GM21529 (cell line): ENCODE measurements at regions not wholly inside any gene's neighbourhood (a gene's known extent, or its start where the extent isn't known, plus 50 kb on each side); places are given as distances from the start of the nearest gene placed in this dataset.
"Not testable (repeated sequence)": the region's sequence is repeated elsewhere in the genome, so short reads cannot be mapped to it uniquely, and the experiment has no call there.

Source experiments
- ATAC-seq: cut with Tn5 transposase; IDR thresholded peaks from one replicate; pipeline ENCODE4 v1.9.1; 2021; ENCODE audit not compliant: unreplicated experiment

- no peak for ATAC-seq
Observed at GRCh38 chr4:147220833-147221232, 260.1 kb upstream of the EDNRA start.

DNA sequence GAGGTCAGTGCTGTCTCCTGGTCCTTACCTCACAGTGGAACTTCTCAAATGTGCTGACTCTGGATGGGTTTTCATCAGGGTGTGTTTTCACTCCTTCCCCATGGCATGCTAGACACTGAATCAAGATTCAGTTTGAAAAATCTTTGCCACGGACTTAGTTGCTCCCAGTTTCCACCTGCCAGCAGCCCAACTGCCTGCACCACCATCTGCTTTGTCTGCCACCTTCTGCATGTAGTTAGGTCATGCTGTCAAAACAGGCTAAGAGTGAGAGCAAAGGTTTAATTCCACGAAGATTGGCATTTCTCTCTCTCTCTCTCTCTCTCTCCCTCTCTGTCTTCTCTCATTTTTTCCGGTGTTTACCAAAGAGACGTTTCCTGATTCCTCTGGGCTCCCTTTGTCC is 258.0 kb upstream of the EDNRA start:
- no peak for ATAC-seq

DNA sequence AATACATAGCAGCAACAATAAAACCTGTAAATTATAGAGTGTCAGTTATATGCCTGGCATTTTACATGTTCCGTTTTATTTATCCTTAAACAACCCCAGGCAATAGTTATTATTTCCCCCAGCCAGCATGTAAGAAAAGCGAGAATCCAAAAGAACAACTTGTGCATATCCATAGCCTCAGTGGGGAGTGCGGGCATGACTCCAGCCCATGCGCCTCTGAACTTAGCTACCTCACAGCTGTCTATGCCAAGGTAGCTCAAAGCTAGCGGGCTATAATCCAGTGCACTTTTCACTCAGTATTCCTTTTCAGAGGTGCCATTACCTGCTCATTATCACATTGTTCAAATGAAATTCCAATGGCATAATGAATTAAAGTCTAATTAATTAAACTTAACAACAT is 257.3 kb upstream of the EDNRA start:
- ATAC-seq: no peak

GRCh38 chr4:147236806-147237205 is 244.1 kb upstream of the EDNRA start:
- no peak for ATAC-seq

DNA sequence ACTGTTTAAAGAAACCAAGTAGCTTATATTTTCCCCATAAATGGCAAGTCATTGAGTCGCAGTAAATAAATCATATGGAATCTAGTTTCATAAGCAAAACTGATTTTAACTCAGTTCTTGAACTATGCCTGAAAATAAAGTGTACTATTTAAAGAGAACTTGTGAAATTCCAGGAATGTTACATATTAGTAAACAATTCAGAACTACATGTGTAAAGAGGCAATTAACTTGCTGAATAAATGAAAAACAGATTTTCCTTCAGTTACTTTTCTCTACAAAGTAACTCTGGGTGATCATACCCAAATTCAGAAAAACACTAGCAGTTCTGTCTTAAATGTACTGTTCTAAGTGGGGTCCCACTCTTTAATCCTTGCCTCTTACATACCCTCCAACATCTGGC is 236.1 kb upstream of the EDNRA start:
- ATAC-seq: no peak

- no peak for ATAC-seq
Observed at GRCh38 chr4:147246096-147246495, 234.8 kb upstream of the EDNRA start.

DNA sequence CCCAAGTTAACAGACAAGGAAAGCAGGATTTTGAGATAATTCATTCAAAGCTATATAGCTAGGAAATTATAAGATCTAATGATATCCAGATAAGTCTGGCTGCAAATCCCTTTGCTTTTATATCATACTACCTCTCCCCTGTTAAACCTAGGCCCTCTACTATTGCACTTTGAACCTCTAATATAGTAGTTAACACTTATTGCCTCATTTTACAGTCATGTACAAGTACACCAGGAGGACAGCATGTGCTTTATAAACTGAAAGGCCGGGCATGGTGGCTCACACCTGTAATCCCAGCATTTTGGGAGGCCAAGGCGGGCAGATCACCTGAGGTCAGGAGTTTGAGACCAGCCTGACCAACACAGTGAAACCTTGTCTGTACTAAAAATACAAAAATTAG is 234.4 kb upstream of the EDNRA start:
- ATAC-seq: not testable (repeated sequence)

GRCh38 chr4:147247579-147247978 is 233.3 kb upstream of the EDNRA start:
- no peak for ATAC-seq

- ATAC-seq: no peak
Observed at GRCh38 chr4:147250062-147250461, 230.8 kb upstream of the EDNRA start.

GRCh38 chr4:147255268-147255667 is 225.6 kb upstream of the EDNRA start:
- ATAC-seq: not testable (repeated sequence)

- ATAC-seq: not testable (repeated sequence)
Observed at GRCh38 chr4:147259271-147259670, 221.6 kb upstream of the EDNRA start.

GRCh38 chr4:147284256-147284835 is 196.6 kb upstream of the EDNRA start:
- no peak for ATAC-seq

GRCh38 chr4:147284935-147285334 is 196.0 kb upstream of the EDNRA start:
- ATAC-seq: no peak

- no peak for ATAC-seq
Observed at GRCh38 chr4:147285751-147286150, 195.1 kb upstream of the EDNRA start.

DNA sequence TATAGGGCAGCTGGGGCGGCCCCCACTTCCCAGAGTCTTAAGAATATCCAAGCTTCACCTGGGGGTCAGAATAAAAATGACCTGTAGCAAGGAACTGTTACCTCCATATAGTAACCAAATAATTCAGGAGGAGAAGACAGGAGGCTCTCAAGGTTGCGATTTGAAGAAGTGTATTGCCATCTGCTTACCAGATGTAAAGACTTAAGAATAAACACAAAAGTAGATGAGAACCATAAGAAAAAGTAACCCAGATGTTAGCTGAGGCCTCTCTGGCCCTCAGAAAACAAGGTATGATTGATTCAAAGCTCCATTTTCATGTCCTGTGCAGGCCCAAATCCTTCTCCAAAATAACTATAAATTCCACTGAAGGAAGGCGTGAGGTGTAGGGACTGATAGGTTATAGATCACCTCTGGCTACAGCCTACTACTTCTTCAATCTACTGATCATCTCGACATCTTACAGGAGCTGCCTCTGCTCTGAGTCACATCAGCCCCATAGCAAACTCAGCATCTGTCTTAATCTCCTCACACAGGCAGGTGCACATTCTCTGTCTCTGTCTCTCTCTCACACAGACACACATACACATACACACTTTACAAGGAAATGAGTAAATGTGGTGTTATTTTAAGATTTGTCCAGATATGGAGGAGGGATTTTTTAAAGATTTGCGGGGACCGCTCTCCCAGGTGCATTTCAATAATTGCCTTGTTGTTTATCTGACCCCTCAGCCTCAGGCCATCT is 193.9 kb upstream of the EDNRA start:
- ATAC-seq: no peak

- no peak for ATAC-seq
Observed at GRCh38 chr4:147287588-147287890, 193.4 kb upstream of the EDNRA start.

DNA sequence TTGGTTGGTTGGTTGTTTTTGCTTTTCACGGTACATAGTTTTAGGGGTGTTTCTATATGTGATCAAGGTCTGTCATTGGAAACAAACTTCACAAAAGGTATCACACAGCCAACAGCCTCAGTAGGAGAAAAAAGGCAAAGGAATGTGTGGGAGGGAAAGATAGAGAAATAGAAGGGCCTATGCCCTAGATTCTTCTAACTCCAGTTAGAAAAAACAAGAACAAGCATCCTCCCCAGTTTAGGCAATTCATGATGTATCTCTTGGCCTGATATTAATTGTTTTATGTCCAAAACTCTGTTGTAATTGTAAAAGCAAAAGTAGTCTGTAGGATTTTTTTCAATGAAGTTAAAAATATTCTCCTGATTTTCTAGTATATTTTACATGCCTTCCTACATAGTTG is 192.4 kb upstream of the EDNRA start:
- no peak for ATAC-seq

GRCh38 chr4:147289181-147289580 is 191.7 kb upstream of the EDNRA start:
- ATAC-seq: no peak

DNA sequence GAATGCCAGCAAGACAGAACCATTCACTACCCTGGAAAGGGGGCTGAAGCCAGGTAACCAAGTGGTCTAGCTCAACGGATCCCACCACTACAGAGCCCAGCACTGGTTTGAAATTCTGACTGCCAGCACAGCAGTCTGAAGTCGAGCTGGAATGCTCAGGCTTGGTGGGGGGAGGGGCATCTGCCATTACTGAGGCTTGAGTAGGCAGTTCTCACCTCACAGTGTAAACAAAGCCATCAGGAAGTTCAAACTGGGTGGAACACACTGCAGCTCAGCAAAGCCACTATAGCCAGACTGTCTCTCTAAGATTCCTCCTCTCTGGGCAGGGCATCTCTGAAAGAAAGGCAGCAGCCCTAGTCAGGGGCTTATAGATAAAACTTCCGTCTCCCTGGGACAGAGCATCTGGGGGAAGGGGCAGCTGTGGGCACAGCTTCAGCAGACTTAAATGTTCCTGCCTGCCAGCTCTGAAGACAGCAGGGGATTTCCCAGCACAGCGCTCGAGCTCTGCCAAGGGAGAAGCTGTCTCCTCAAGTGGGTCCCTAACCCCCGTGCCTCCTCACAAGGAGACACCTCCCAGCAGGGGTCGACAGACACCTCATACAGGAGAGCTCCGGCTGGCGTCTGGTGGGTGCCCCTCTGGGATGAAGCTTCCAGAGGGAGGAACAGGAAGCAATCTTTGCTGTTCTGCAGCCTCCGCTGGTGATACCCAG is 188.1 kb upstream of the EDNRA start:
- ATAC-seq: not testable (repeated sequence)

GRCh38 chr4:147293314-147293677 is 187.6 kb upstream of the EDNRA start:
- not testable (repeated sequence) for ATAC-seq

DNA sequence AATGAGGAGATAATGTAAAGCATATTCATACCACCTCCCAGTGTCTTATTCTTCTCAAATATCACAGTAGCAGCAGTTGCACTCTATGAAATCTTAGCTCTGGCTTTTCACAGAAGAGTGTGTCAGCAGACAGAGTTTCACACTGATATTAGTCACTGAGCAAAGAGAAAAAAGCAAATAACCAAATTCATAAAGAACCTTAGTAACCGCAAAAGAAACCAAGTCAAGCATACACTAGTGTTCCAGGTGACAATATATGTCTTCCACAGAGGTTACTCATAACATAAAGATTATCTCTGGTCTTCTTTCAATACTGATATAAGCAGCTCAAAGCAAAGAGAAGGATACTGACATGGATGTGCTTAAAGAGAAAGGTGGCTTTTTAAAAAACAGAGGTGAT is 181.7 kb upstream of the EDNRA start:
- ATAC-seq: no peak

GRCh38 chr4:147303174-147303872 is 177.6 kb upstream of the EDNRA start:
- no peak for ATAC-seq
